HFF-Myc (cell line): ENCODE measurements at regions not wholly inside any gene's neighbourhood (a gene's known extent, or its start where the extent isn't known, plus 50 kb on each side); places are given as distances from the start of the nearest gene placed in this dataset.

Source experiments
- DNase-seq: peaks from one replicate; pipeline ENCODE4 v3.0.0-alpha.2; 2011; ENCODE audit warnings: low read depth; ENCODE audit errors: extremely low read depth
- H3K4me3 ChIP-seq: replicated peaks from 2 replicates; pipeline ENCODE4 v1.5.1; 2011; ENCODE audit warnings: low read depth, mild to moderate bottlenecking, control low read depth, low read length
- TF ChIP-seq, protein P1 (sequence below): IDR thresholded peaks from 2 replicates; pipeline ENCODE4 v1.5.1; 2012; ENCODE audit warnings: mild to moderate bottlenecking, low read depth, low read length, control low read depth; ENCODE audit errors: missing control alignments

DNA sequence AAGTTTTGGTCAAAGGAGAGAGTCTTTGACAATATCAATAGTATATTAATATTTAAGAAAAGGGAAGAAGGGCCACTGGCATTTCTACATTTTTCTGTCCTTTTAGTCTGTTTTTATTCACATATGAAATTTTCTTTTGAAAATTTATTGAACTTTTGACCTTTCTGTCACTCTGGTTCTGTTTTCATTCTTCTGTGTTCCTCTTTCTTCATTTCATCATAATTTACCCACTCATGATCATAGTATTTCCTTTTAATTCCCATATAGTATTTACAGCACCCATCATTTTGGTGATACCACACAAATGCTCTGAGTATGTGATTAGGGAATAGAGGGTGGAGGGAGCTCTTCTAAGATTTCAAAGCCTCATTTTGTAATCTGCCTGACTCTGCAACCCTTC, 142.8 kb downstream of the GJA1 start:
- no peak overlapping the region for H3K4me3 ChIP-seq
- TF ChIP-seq, protein P1, sequence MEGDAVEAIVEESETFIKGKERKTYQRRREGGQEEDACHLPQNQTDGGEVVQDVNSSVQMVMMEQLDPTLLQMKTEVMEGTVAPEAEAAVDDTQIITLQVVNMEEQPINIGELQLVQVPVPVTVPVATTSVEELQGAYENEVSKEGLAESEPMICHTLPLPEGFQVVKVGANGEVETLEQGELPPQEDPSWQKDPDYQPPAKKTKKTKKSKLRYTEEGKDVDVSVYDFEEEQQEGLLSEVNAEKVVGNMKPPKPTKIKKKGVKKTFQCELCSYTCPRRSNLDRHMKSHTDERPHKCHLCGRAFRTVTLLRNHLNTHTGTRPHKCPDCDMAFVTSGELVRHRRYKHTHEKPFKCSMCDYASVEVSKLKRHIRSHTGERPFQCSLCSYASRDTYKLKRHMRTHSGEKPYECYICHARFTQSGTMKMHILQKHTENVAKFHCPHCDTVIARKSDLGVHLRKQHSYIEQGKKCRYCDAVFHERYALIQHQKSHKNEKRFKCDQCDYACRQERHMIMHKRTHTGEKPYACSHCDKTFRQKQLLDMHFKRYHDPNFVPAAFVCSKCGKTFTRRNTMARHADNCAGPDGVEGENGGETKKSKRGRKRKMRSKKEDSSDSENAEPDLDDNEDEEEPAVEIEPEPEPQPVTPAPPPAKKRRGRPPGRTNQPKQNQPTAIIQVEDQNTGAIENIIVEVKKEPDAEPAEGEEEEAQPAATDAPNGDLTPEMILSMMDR: no peak
- no peak for DNase-seq

DNA sequence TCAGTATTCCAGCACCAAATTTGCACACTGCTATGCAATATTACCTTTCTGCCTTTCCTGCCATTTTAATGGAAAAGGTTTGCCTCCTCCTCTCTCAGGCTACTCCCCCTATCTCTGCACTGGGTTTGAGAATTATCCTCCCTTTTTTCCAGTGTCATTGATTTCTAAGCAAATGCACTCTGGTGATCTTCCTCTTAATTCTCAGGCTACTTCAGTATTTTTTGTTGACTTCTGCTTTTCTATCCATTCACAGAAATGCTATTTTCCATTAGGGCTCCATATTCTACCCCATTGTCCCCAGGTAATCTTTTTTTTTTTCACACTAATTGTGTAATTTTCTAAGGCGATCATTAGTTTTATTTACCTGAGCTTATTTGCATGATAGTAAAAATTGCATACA, 144.0 kb downstream of the GJA1 start:
- TF ChIP-seq, protein P1: no peak
- H3K4me3 ChIP-seq: no peak overlapping the region
- DNase-seq: no peak

GRCh38 chr6:121581327-121581726, 145.9 kb downstream of the GJA1 start:
- DNase-seq: no peak
- TF ChIP-seq, protein P1: no peak
- H3K4me3 ChIP-seq: no peak overlapping the region

DNA sequence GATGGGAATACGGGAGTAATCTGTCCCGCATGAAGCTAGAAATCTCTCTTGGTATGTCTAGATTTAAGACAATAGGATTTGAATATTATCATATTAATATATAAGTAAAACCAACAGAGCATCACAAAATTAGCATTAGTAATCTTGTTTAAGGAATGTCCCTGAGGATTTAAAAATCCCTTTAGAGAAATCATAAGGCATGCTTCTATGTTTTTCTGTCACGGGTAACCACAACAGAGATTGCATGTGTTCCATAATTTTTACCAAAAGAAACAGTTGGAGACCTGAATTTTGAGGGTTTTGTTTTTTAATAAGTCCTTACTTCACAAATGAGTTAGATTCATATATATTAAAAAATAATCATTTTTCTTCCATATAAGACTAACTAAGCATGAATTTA, 146.8 kb downstream of the GJA1 start:
- TF ChIP-seq, protein P1: no peak
- H3K4me3 ChIP-seq: no peak overlapping the region
- DNase-seq: no peak

DNA sequence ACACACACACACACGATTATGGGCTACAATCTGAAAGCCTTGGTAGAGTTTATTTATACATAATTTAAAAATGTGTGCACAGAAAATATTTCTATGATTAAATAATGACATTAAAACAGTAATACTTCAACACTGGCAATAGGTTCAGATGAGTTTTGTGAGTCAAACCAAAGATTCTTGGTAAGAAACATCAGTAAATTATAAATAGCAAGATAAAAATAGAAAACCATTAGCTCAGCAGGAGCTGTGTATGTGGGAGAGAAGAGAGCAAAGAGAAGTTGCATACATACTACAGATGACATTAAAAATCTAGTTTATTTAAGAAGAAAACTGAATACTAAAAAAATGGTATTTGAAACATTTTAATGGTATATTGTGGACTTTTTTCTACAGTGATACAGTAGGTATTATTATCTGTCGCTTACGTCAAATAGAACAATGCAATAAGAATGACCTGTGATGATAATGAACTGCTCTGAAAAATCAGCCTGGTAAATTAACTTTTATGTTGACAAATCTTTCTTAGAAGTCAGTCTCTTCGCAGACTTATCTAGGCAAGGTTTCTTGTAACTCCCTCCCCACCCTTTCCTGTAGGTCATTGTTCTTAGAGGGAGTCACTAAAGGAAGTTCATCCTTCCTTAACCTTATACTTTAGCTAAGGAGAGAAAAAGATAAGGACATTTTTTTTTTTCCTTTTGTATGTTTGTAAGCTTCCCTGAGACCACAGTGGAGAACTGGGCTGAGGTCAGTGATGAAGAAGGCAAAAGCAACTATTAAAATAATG, 149.3 kb downstream of the GJA1 start:
- TF ChIP-seq, protein P1: no peak
- H3K4me3 ChIP-seq: no peak overlapping the region
- no peak for DNase-seq

GRCh38 chr6:121590438-121590837, 155.0 kb downstream of the GJA1 start:
- TF ChIP-seq, protein P1: no peak
- DNase-seq: no peak

GRCh38 chr6:121590916-121591315, 155.5 kb downstream of the GJA1 start:
- TF ChIP-seq, protein P1: no peak
- DNase-seq: no peak
- no peak overlapping the region for H3K4me3 ChIP-seq

More at GRCh38 chr6:121590438-121590837, 155.0 kb downstream of the GJA1 start:
- H3K4me3 ChIP-seq: no peak overlapping the region
